NOMO-1 treated with DMSO at 0.1 percent for 48 hours (cell line): ENCODE measurements at regions not wholly inside any gene's neighbourhood (a gene's known extent, or its start where the extent isn't known, plus 50 kb on each side); places are given as distances from the start of the nearest gene placed in this dataset.
A peak's percentile ranks its signal among the peaks of the same experiment; 100 is the strongest.

Experiments used
- DNase-seq: peaks from one replicate; lab custom pipeline; 2025; ENCODE audit not compliant: unreplicated experiment; lab: John Stamatoyannopoulos, UW

- DNase-seq = peak; percentile 17
These were observed 115.2 kb downstream of the BMP2 start for GRCh38 chr20:6882561-6883291.

GRCh38 chr20:6884114-6884513 is 116.6 kb downstream of the BMP2 start:
- peak; percentile 41 for DNase-seq

- DNase-seq = no peak
These were observed 118.7 kb downstream of the BMP2 start for GRCh38 chr20:6886065-6886729.

DNA sequence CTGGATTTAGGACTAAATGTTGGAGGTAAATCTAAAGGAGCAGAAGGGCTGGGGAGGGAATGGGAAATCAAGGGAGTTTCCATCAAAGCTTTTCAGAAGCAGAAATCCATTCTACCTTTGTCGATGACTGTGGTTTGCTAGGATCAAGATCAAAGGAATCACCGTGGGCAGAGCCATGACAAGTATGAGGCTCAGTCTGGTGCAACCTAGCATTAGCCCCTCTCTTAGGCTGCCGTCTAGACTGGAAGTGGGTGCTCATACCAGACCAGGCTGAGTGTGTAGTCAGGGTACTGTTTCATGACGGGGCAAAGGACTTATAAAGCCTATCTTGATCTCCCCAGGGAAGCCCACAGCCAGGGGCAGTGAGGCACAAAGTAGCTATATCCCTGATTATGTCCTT is 120.5 kb downstream of the BMP2 start:
- DNase-seq = no peak

GRCh38 chr20:6888736-6889395 is 121.4 kb downstream of the BMP2 start:
- DNase-seq = peak; percentile 64

- no peak for DNase-seq
These were observed 125.2 kb downstream of the BMP2 start for GRCh38 chr20:6892724-6893123.

GRCh38 chr20:6898928-6899327 is 131.4 kb downstream of the BMP2 start:
- no peak for DNase-seq

- no peak for DNase-seq
These were observed 139.4 kb downstream of the BMP2 start for GRCh38 chr20:6906871-6907270.

DNA sequence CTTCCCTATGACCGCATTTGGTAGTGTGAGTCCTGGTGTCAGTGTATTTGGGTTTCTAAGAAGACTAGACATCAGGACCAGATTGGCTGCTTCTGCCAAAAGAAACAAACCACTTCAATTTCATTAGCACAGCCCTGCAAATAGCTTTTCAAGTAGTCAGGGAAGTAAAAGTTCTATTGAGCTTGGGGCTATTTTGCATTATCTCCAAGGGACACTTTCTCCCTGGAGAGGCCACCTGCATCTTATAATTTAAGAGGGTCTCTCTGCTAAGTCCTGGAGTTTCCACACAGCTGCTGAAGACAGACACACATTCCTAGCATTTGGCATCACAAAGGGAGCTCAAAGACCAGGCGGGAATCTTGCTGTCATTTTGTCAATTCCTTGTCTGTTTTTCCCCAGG is 141.2 kb downstream of the BMP2 start:
- DNase-seq = no peak

- no peak for DNase-seq
These were observed 142.1 kb downstream of the BMP2 start for GRCh38 chr20:6909608-6910007.

DNA sequence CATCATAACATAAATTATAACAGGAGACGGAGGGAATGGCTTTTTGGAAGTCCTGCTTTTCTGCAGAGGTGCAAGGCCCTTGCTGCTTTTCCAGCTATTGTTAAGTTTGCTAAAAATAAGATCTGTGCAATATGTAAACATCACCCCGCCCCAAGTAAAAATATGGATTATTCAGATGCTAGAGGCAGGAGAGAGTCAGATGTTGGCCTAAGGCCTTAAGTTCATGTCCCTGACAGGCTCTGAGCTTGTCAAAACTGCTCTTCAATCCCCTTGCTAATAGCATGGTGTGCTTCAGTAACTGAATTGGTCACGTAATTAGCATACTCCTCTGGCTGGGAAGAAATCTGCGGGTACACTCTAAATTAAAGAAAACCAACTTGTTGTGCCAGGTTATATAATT is 147.5 kb downstream of the BMP2 start:
- DNase-seq = no peak

DNA sequence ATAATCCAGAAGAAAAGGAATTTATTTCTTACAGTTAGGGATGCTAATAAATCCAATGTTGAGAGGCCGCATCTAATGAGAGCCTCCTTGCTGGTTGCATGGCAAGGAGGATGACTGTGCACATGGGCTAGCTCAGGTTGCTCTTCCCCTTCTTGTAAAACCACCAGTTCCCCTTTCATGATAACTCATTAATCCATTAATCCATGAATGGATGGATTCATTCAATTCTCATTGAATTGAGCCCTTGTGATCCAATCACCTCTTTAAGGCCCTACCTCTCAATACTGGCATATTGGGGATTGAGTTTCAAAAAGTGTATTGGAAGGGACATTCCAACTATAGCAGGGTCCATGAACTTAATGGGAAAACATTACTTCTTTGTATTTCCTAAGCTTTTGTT is 149.5 kb downstream of the BMP2 start:
- peak; percentile 25 for DNase-seq

DNA sequence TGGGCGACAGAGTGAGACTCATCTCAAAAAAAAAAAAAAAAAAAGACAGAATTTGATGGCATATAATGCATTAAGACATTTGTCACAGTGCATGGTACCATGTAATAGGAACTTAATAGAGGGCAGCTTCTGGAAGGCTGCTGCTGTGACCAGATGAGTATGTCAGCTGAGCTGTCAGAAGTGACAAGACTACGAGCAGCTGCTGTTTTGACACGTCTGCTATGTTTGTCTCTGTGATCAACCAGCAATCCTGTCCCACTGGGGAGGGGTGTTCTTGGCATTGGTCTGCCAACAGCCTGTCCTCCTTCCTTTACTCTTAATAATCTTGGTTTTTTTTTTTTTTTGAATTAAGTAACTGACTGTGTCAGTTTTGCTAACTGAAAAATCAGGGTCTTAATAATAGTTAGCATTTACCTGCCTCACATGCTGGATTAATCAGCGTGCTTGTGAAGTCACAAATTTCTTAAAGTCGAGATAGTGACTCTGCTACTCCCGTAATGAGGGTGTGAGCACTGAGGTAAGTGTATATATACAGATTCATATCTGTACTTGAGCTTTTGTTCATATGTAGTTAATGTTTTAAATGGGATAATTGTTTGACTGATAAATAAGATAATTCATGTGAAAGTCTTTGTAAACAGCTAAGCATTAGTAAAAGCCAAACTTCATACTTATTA is 152.4 kb downstream of the BMP2 start:
- no peak for DNase-seq

- no peak for DNase-seq
These were observed 153.6 kb downstream of the BMP2 start for GRCh38 chr20:6920991-6921613.

DNA sequence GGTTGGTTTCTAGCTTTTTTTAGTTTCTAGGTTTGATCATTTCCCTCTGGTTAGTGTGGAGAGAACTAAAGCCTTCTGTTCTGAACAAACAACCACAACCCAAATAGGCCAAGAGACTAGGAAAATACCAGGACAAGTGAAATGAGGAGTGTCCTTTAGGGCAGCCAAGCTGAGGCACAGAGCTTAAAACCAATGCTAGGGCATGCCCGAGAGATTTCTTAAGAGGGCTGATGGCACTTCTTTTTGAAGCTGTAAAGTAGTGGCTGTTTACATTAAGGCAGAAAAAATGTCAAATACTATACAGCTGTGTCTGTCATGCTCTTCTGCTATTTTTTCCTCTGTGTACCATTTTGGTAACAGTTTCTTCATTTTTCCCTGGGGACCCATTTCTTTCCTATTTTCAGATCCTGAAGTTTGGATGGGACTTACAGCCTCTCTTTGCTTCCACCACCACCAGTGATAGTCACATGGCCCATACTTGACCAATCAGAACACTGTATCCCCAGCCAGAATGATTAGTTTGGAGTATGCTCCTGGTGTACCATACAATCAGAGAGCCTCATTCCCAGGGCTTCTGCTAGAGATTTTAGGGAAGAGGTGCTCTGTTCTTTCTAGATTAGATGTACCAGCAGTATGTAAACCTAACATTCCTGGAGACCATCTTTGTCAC is 154.4 kb downstream of the BMP2 start:
- DNase-seq = no peak

DNA sequence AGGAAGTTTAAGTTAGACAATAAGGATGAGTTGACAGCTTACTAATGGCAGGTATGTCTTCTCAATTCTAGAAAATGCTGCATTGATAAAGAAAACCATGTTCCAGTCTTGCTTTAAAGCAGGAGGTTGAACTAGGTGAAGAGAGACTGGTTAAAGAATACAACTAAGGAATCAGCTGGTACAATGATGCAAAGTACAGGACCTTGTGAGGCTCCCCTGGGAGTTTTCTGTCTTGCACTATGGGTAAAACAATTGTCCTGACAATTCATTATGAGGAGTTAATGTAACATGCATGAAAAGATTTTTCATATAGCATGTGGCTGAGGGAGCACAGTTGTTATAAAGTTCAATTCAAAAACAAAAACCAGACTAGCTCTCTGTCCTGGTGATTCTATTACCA is 157.2 kb downstream of the BMP2 start:
- no peak for DNase-seq

GRCh38 chr20:6925744-6926278 is 158.3 kb downstream of the BMP2 start:
- DNase-seq = no peak

- DNase-seq = peak; percentile 59
These were observed 172.6 kb downstream of the BMP2 start for GRCh38 chr20:6940048-6940447.

DNA sequence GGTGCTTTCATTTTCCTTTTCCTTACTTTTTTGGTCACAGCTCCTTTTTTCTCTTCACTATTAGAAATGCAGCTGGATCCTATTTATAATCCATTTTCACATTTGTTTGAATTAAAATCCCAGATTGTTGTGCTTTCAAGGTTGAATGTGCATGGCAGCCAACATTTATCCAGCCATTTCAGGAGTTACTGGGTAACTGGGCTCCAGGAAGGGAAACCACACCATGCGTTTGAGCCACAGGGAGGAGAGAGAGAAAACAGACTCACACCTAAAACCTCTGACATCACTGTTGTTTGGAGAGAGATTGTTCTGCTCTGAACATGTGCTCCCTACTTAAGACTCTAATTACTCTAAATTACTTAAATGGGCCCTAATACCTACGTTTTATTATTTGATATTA is 173.4 kb downstream of the BMP2 start:
- DNase-seq = no peak

- no peak for DNase-seq
These were observed 174.1 kb downstream of the BMP2 start for GRCh38 chr20:6941571-6941970.
